ENCODE measurements at regions not wholly inside any gene's neighbourhood (a gene's known extent, or its start where the extent isn't known, plus 50 kb on each side); places are given as distances from the start of the nearest gene placed in this dataset.

- TF ChIP-seq, protein P1, sequence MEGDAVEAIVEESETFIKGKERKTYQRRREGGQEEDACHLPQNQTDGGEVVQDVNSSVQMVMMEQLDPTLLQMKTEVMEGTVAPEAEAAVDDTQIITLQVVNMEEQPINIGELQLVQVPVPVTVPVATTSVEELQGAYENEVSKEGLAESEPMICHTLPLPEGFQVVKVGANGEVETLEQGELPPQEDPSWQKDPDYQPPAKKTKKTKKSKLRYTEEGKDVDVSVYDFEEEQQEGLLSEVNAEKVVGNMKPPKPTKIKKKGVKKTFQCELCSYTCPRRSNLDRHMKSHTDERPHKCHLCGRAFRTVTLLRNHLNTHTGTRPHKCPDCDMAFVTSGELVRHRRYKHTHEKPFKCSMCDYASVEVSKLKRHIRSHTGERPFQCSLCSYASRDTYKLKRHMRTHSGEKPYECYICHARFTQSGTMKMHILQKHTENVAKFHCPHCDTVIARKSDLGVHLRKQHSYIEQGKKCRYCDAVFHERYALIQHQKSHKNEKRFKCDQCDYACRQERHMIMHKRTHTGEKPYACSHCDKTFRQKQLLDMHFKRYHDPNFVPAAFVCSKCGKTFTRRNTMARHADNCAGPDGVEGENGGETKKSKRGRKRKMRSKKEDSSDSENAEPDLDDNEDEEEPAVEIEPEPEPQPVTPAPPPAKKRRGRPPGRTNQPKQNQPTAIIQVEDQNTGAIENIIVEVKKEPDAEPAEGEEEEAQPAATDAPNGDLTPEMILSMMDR (IDR thresholded peaks at IDR 0.05; ENCODE audit: low read length) = no peak
- TF ChIP-seq EZH2 (optimal IDR thresholded peaks at IDR 0.05; ENCODE audit: low read depth, low read length) = no peak
These were observed 274.1 kb downstream of the REEP3 start for GRCh38 chr10:63795094-63795860.

All from MM.1S (cell line).